Tibial nerve (tissue), 3 donors: ENCODE measurements at regions not wholly inside any gene's neighbourhood (a gene's known extent, or its start where the extent isn't known, plus 50 kb on each side); places are given as distances from the start of the nearest gene placed in this dataset.

ENCODE experiments used
- CTCF ChIP-seq, 5 experiments: fragments of 200-600 bp in 3 of 5; fragments of 450-650 bp in 2 of 5; sonication (generic) in 3 of 5; IDR thresholded peaks; one replicate each; pipeline ENCODE4 v1.5.1; 2016 to 2019; ENCODE audit warnings: antibody characterized with exemption in 5 of 5, mild to moderate bottlenecking in 3 of 5, moderate library complexity in 2 of 5
- POLR2A ChIP-seq, 2 donors: fragments of 450-650 bp; IDR thresholded peaks; one replicate each; pipeline ENCODE4 v1.6.1; 2017; ENCODE audit warnings: antibody characterized with exemption in 2 of 2, mild to moderate bottlenecking in 2 of 2, moderate library complexity in 2 of 2

- TF ChIP-seq CTCF (IDR thresholded peaks at IDR 0.05) (no peak), POLR2A (IDR thresholded peaks at IDR 0.05) (no peak)
Measured at GRCh38 chr4:125519371-125520146, 204.8 kb downstream of the FAT4 start.
